ENCODE measurements at regions not wholly inside any gene's neighbourhood (a gene's known extent, or its start where the extent isn't known, plus 50 kb on each side); places are given as distances from the start of the nearest gene placed in this dataset.
"Not testable (repeated sequence)": the region's sequence is repeated elsewhere in the genome, so short reads cannot be mapped to it uniquely, and the experiment has no call there.

DNA sequence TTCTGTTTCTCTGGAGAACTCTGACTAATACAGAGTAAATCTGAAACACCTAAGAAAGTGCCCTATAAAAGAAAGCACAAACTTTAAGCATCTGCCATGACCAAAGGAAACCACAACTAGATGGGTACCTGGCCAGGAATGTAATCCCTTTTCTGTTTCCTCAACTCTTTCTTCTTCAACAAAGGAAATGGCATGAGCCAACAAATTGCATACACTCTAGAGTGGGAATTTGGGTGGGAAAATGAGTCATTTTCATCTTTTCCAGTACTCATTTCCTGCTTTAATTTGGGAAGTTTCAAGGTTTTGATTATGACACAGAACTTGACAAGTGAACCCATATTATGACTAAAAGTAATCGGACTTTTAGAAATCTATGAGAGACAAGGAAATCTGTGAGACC lies 349.2 kb upstream of the RORB start:
- no peaks in the 10 kb centered on the region for H3K4me1 ChIP-seq (ENCODE audit: insufficient read depth, low read length, severe bottlenecking)
- H3K9me2 ChIP-seq (ENCODE audit: low read depth, low read length): no peaks in the 10 kb centered on the region
- H2AFZ ChIP-seq (ENCODE audit: low read length): no peak overlapping the region
- H3F3A ChIP-seq (ENCODE audit: insufficient read depth, low read length): no peaks in the 10 kb centered on the region
- H3K79me2 ChIP-seq (ENCODE audit: insufficient read depth, low read length): no peaks in the 10 kb centered on the region
- no peaks in the 10 kb centered on the region for H3K9me3 ChIP-seq (ENCODE audit: low read length)
- no peaks in the 10 kb centered on the region for H4K20me1 ChIP-seq (ENCODE audit: insufficient read depth, low read length)
- TF ChIP-seq EZH2 (IDR thresholded peaks at IDR 0.05; ENCODE audit: borderline replicate concordance, low read length): no peak
- TF ChIP-seq, protein P1, sequence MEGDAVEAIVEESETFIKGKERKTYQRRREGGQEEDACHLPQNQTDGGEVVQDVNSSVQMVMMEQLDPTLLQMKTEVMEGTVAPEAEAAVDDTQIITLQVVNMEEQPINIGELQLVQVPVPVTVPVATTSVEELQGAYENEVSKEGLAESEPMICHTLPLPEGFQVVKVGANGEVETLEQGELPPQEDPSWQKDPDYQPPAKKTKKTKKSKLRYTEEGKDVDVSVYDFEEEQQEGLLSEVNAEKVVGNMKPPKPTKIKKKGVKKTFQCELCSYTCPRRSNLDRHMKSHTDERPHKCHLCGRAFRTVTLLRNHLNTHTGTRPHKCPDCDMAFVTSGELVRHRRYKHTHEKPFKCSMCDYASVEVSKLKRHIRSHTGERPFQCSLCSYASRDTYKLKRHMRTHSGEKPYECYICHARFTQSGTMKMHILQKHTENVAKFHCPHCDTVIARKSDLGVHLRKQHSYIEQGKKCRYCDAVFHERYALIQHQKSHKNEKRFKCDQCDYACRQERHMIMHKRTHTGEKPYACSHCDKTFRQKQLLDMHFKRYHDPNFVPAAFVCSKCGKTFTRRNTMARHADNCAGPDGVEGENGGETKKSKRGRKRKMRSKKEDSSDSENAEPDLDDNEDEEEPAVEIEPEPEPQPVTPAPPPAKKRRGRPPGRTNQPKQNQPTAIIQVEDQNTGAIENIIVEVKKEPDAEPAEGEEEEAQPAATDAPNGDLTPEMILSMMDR (IDR thresholded peaks at IDR 0.05; ENCODE audit: low read length): no peak
- no peak overlapping the region for H3K9ac ChIP-seq (ENCODE audit: low read length)
- no peaks in the 10 kb centered on the region for H3K27me3 ChIP-seq (ENCODE audit: insufficient read depth, low read length)
- H3K4me3 ChIP-seq (ENCODE audit: low read depth, low read length, poor library complexity, severe bottlenecking): no peak overlapping the region
- H3K36me3 ChIP-seq (ENCODE audit: insufficient read depth, low read length): no peaks in the 10 kb centered on the region
- no peak overlapping the region for H3K4me2 ChIP-seq (ENCODE audit: low read length)
- no peak overlapping the region for H3K27ac ChIP-seq (ENCODE audit: low read depth, low read length, poor library complexity, severe bottlenecking)

DNA sequence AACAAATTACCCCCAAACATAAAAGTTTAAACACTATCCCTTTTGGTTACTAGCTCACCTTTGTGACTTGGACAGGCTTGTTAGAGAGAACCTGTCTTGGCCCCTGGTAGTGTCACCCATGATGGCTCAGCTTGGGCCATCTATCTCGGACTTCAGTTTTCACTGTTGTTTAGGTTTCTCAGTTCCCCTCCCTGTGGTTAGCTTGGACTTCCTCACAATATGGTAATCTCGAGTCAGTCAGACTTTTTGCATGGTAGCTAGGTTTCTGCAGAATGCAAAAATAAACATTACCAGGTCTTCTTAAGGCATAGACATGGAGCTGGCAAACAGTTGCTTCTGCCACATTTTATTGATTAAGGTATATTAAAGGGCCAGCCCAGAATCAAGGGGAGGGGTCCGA lies 324.3 kb upstream of the RORB start:
- Histone ChIP-seq H3K27ac (ENCODE audit: low read depth, low read length, poor library complexity, severe bottlenecking) (no peak overlapping the region), H2AFZ (ENCODE audit: low read length) (no peak overlapping the region), H3K4me3 (ENCODE audit: low read depth, low read length, poor library complexity, severe bottlenecking) (no peak overlapping the region), H4K20me1 (ENCODE audit: insufficient read depth, low read length) (no peaks in the 10 kb centered on the region), H3K4me2 (ENCODE audit: low read length) (no peak overlapping the region), H3F3A (ENCODE audit: insufficient read depth, low read length) (no peaks in the 10 kb centered on the region), H3K27me3 (ENCODE audit: insufficient read depth, low read length) (no peaks in the 10 kb centered on the region), H3K4me1 (ENCODE audit: insufficient read depth, low read length, severe bottlenecking) (no peaks in the 10 kb centered on the region), H3K9me3 (ENCODE audit: low read length) (no peaks in the 10 kb centered on the region), H3K36me3 (ENCODE audit: insufficient read depth, low read length) (no peaks in the 10 kb centered on the region), H3K9ac (ENCODE audit: low read length) (no peak overlapping the region), H3K9me2 (ENCODE audit: low read depth, low read length) (no peaks in the 10 kb centered on the region), H3K79me2 (ENCODE audit: insufficient read depth, low read length) (no peaks in the 10 kb centered on the region)
- no peak for TF ChIP-seq EZH2 (IDR thresholded peaks at IDR 0.05; ENCODE audit: borderline replicate concordance, low read length)
- TF ChIP-seq, protein P1 (IDR thresholded peaks at IDR 0.05; ENCODE audit: low read length): no peak

DNA sequence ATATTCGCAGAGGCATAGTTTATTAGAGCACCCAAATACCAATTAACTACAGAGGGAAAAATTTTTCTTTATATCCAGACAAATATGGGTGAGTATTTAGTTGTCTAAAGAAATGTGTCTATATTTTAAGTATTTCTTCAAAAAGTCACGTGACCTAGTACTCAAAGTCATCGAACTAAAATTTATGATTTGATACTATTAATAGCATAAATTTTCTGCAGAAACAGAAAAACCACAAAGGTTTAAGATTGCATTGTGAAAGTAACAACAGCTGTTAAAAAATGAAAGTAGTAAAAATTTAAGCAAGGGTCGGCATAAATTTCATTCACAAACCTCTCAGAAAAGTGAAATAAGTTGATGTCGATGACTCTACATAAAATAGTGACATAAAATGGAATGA lies 323.9 kb upstream of the RORB start:
- Histone ChIP-seq H3K79me2 (ENCODE audit: insufficient read depth, low read length) (no peaks in the 10 kb centered on the region), H3K4me2 (ENCODE audit: low read length) (no peak overlapping the region), H3K27me3 (ENCODE audit: insufficient read depth, low read length) (no peaks in the 10 kb centered on the region), H3K9ac (ENCODE audit: low read length) (no peak overlapping the region), H3K4me3 (ENCODE audit: low read depth, low read length, poor library complexity, severe bottlenecking) (no peak overlapping the region), H3K9me2 (ENCODE audit: low read depth, low read length) (no peaks in the 10 kb centered on the region), H2AFZ (ENCODE audit: low read length) (no peak overlapping the region), H3F3A (ENCODE audit: insufficient read depth, low read length) (no peaks in the 10 kb centered on the region), H3K36me3 (ENCODE audit: insufficient read depth, low read length) (no peaks in the 10 kb centered on the region), H3K9me3 (ENCODE audit: low read length) (no peaks in the 10 kb centered on the region), H3K4me1 (ENCODE audit: insufficient read depth, low read length, severe bottlenecking) (no peaks in the 10 kb centered on the region), H3K27ac (ENCODE audit: low read depth, low read length, poor library complexity, severe bottlenecking) (no peak overlapping the region), H4K20me1 (ENCODE audit: insufficient read depth, low read length) (no peaks in the 10 kb centered on the region)
- TF ChIP-seq, protein P1 (IDR thresholded peaks at IDR 0.05; ENCODE audit: low read length): no peak
- no peak for TF ChIP-seq EZH2 (IDR thresholded peaks at IDR 0.05; ENCODE audit: borderline replicate concordance, low read length)

DNA sequence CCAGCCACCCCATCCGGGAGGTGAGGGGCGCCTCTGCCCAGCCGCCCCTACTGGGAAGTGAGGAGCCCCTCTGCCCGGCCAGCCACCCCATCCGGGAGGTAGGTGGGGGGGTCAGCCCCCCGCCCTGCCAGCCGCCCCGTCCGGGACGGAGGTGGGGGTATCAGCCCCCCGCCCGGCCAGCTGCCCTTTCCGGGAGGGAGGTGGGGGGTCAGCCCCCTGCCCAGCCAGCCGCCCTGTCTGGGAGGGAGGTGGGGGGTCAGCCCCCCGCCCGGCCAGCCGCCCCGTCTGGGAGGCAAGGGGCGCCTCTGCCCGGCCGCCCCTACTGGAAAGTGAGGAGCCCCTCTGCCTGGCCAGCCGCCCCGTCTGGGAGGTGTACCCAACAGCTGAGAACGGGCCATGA lies 299.4 kb upstream of the RORB start:
- H3K9me3 ChIP-seq (ENCODE audit: low read length); H3K4me1 ChIP-seq (ENCODE audit: insufficient read depth, low read length, severe bottlenecking); H3K27me3 ChIP-seq (ENCODE audit: insufficient read depth, low read length); H3K36me3 ChIP-seq (ENCODE audit: insufficient read depth, low read length); H3K9me2 ChIP-seq (ENCODE audit: low read depth, low read length); H3K79me2 ChIP-seq (ENCODE audit: insufficient read depth, low read length); H3F3A ChIP-seq (ENCODE audit: insufficient read depth, low read length); H3K4me2 ChIP-seq (ENCODE audit: low read length); H3K9ac ChIP-seq (ENCODE audit: low read length); H4K20me1 ChIP-seq (ENCODE audit: insufficient read depth, low read length); H3K27ac ChIP-seq (ENCODE audit: low read depth, low read length, poor library complexity, severe bottlenecking); H2AFZ ChIP-seq (ENCODE audit: low read length); H3K4me3 ChIP-seq (ENCODE audit: low read depth, low read length, poor library complexity, severe bottlenecking): not testable (repeated sequence)
